AG09309 (cell line): ENCODE measurements at regions not wholly inside any gene's neighbourhood (a gene's known extent, or its start where the extent isn't known, plus 50 kb on each side); places are given as distances from the start of the nearest gene placed in this dataset.

ENCODE experiments used
- DNase-seq: peaks from one replicate; pipeline ENCODE4 v3.0.0-alpha.2; 2010; ENCODE audit warnings: low read depth
- H3K4me3 ChIP-seq: 2 replicates; pipeline ENCODE4 v1.5.1; 2011; ENCODE audit warnings: mild to moderate bottlenecking, low read depth, low read length, moderate library complexity; ENCODE audit not compliant: control insufficient read depth
- CTCF ChIP-seq: IDR thresholded peaks from 2 replicates; pipeline ENCODE4 v1.5.1; 2011; ENCODE audit warnings: mild to moderate bottlenecking, low read depth, low read length, inconsistent platforms; ENCODE audit not compliant: insufficient read depth, control insufficient read depth; ENCODE audit errors: missing control alignments

GRCh38 chr13:48181482-48182145 lies 51.4 kb upstream of the ITM2B start:
- TF ChIP-seq CTCF = no peak
- no peak for DNase-seq
- no peak overlapping the region for H3K4me3 ChIP-seq

GRCh38 chr13:48178126-48178525 lies 54.9 kb upstream of the ITM2B start:
- no peak overlapping the region for H3K4me3 ChIP-seq
- TF ChIP-seq CTCF = no peak
- DNase-seq = no peak

GRCh38 chr13:48176781-48177180 lies 56.2 kb upstream of the ITM2B start:
- DNase-seq = no peak
- TF ChIP-seq CTCF = no peak
- H3K4me3 ChIP-seq = no peak overlapping the region

GRCh38 chr13:48175185-48175584 lies 57.8 kb upstream of the ITM2B start:
- no peak for TF ChIP-seq CTCF
- DNase-seq = no peak
- no peak overlapping the region for H3K4me3 ChIP-seq

- no peak for TF ChIP-seq CTCF
- no peak overlapping the region for H3K4me3 ChIP-seq
- DNase-seq = no peak
Measured at GRCh38 chr13:48167866-48168265, 65.1 kb upstream of the ITM2B start.

GRCh38 chr13:48165727-48166126 lies 67.3 kb upstream of the ITM2B start:
- no peak overlapping the region for H3K4me3 ChIP-seq
- TF ChIP-seq CTCF = no peak
- no peak for DNase-seq
